Right atrium auricular region (tissue), 2 donors: ENCODE measurements at regions not wholly inside any gene's neighbourhood (a gene's known extent, or its start where the extent isn't known, plus 50 kb on each side); places are given as distances from the start of the nearest gene placed in this dataset.
"Not testable (repeated sequence)": the region's sequence is repeated elsewhere in the genome, so short reads cannot be mapped to it uniquely, and the experiment has no call there.

ENCODE experiments used
- DNase-seq: peaks from one replicate; pipeline ENCODE4 v3.0.0-alpha.2; 2019; ENCODE audit warnings: low spot score
- H3K27ac ChIP-seq, 2 donors: fragments of 200-600 bp; sonication (generic); 1 replicate in 1 of 2; 2 replicates in 1 of 2; pipeline ENCODE4 v1.5.1; 2016 to 2019
- H3K27me3 ChIP-seq, 2 donors: fragments of 200-600 bp; sonication (generic); one replicate each; pipeline versions ENCODE4 v1.5.1 to v1.6.0; 2017 to 2019
- H3K36me3 ChIP-seq: fragments of 200-600 bp; sonication (generic); one replicate; pipeline ENCODE4 v1.5.1; 2016
- H3K4me1 ChIP-seq, 2 donors: fragments of 200-600 bp; sonication (generic); one replicate each; pipeline versions ENCODE4 v1.5.1 to v1.6.0; 2017 to 2019
- H3K4me3 ChIP-seq, 2 donors: fragments of 200-600 bp; sonication (generic); 1 replicate in 1 of 2; 2 replicates in 1 of 2; pipeline ENCODE4 v1.5.1; 2017 to 2019; ENCODE audit warnings: mild to moderate bottlenecking in 1 of 2, moderate library complexity in 1 of 2
- H3K9me3 ChIP-seq, 2 donors: fragments of 200-600 bp; sonication (generic); one replicate each; pipeline ENCODE4 v1.5.1; 2019
- TF ChIP-seq, protein P1 (sequence below), 2 donors: fragments of 200-600 bp; sonication (generic); IDR thresholded peaks; one replicate each; pipeline ENCODE4 v1.5.1; 2019; ENCODE audit warnings: antibody characterized with exemption in 2 of 2

DNA sequence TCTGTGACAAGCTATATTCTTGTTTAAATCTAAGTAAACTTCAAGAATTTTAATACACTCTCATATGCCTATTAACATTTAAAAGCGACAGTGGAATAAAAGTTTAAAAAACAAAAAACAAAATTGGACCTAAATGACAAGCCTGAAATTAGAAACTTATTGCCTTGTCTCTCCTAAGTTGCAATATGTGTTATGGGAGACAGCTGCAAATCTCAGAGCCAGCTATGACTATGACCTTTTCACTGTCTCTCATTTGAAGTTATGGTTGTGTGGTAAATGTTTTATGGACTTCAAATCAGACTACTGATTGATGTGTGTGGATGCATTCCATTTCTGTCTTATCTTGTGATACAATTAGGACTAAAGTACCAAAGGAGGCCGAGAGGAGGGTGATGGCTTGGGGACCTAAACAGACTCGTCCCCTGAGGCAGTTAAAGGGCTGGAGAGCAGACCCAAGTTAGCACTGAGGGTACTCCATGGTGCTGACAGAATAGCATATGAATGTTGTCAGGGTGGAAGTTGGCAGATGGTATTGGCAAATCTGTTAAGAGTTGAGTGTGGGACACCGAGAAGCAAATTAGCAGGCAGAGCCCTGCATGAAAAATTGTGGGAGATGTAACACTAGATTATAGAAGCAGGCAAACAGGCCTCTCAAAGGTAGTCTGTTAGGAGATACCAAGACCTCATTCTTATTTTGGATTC lies 930.1 kb upstream of the MAN1A1 start:
- H3K36me3 ChIP-seq, result no peaks in the 10 kb centered on the region
- TF ChIP-seq, protein P1, sequence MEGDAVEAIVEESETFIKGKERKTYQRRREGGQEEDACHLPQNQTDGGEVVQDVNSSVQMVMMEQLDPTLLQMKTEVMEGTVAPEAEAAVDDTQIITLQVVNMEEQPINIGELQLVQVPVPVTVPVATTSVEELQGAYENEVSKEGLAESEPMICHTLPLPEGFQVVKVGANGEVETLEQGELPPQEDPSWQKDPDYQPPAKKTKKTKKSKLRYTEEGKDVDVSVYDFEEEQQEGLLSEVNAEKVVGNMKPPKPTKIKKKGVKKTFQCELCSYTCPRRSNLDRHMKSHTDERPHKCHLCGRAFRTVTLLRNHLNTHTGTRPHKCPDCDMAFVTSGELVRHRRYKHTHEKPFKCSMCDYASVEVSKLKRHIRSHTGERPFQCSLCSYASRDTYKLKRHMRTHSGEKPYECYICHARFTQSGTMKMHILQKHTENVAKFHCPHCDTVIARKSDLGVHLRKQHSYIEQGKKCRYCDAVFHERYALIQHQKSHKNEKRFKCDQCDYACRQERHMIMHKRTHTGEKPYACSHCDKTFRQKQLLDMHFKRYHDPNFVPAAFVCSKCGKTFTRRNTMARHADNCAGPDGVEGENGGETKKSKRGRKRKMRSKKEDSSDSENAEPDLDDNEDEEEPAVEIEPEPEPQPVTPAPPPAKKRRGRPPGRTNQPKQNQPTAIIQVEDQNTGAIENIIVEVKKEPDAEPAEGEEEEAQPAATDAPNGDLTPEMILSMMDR (IDR thresholded peaks at IDR 0.05), result no peak
- no peaks in the 10 kb centered on the region for H3K9me3 ChIP-seq
- H3K27ac ChIP-seq, result no peak overlapping the region
- H3K4me3 ChIP-seq, result no peak overlapping the region
- no peaks in the 10 kb centered on the region for H3K27me3 ChIP-seq
- no peak for DNase-seq
- H3K4me1 ChIP-seq, result no peaks in the 10 kb centered on the region

DNA sequence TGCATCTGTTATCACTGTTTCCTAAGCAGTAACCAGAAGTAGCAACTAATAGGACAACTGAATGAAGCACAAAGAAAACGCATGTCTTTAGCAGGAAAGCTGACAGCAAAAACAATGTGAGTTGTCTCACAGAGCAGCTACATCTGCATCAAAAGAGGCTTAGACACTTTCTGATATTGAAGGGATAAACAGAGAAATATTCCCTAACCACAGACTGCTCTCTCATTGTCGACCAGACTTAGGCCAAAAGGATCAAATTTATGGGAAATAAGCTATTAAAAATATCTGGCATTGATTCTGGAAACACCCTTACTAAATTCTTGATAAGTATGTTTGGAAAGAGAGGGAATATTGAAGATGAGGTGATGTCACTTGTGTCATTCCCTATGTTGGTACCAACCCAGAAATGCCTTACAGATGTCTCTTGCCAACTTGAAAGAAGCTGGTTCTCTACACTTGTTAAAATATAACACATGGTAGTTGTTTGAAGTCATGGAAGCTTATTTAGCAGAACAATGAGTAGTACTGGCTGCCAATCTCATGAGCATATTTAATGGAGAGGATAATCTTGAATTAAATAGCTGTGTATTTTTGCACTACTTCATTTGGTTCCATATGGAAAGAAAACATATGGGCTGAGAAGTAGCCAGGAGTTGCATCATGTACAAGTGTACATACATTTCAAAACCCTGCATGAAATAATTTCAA lies 929.3 kb upstream of the MAN1A1 start:
- no peak overlapping the region for H3K27ac ChIP-seq
- no peaks in the 10 kb centered on the region for H3K36me3 ChIP-seq
- H3K4me3 ChIP-seq, result no peak overlapping the region
- no peaks in the 10 kb centered on the region for H3K27me3 ChIP-seq
- TF ChIP-seq, protein P1 (IDR thresholded peaks at IDR 0.05), result no peak
- no peak for DNase-seq
- no peaks in the 10 kb centered on the region for H3K9me3 ChIP-seq
- H3K4me1 ChIP-seq, result no peaks in the 10 kb centered on the region

DNA sequence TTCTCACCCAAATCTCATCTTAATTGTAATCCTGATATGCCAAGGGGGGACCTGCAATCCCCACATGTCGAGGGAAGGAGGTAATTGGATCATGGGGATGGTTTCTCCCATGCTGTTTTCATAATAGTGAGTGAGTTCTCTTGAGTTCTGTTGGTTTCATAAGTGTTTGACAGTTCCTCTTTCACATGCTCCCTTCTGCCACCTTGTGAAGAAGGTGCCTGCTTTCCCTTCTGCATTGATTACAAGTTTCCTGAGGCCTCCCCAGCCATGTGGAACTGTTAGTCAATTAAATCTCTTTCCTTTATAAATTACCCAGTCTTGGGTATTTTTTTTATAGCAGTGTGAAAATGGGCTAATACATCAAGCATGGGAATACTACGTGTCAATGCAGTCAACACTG lies 925.0 kb upstream of the MAN1A1 start:
- H3K4me1 ChIP-seq, result no peaks in the 10 kb centered on the region
- no peak for DNase-seq
- H3K36me3 ChIP-seq, result no peaks in the 10 kb centered on the region
- no peak overlapping the region for H3K27ac ChIP-seq
- H3K4me3 ChIP-seq, result no peak overlapping the region
- H3K9me3 ChIP-seq, result no peaks in the 10 kb centered on the region
- no peaks in the 10 kb centered on the region for H3K27me3 ChIP-seq
- TF ChIP-seq, protein P1 (IDR thresholded peaks at IDR 0.05), result no peak

DNA sequence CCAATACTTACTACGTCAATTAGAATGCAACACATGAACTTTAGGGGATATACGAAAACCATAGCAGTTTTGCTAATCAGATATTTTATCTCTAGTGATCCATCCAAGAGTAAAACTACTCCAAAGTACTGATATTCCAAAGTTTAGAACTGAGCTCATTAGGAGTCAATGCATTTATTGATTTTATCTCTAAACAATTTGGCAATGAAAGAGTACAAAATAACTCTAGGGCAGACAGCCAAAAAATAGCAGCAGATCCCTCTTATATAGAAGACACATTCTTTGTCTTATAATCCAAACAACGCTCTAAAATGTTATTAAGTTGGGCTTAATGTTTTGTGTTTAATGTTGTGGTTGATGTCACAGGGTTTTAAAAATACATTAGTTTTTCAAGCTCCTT lies 923.9 kb upstream of the MAN1A1 start:
- no peak for DNase-seq
- no peaks in the 10 kb centered on the region for H3K27me3 ChIP-seq
- no peaks in the 10 kb centered on the region for H3K36me3 ChIP-seq
- H3K27ac ChIP-seq, result no peak overlapping the region
- H3K4me3 ChIP-seq, result no peak overlapping the region
- peaks cover 0 to 4% of the 10 kb centered on the region in 2 donors for H3K9me3 ChIP-seq
- TF ChIP-seq, protein P1 (IDR thresholded peaks at IDR 0.05), result no peak
- H3K4me1 ChIP-seq, result no peaks in the 10 kb centered on the region

DNA sequence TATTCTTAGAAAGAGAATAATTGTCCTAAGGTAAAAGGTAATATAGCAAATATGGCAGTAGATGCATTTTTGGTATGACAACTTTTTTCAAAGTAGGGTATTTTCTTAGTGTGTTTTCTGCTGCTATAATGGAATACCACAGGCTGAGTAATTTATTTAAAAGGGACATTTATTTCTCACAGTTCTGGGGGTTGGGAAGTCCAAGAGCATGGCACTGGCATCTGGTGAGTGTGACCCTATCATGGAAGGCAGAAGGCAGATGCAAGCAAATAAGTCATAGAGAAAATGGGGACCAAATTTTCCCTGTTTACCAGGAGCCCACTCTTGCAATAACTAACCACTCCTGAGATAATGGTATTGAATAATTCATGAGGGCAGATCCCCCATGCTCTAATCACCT lies 922.5 kb upstream of the MAN1A1 start:
- Histone ChIP-seq H3K27me3 (no peaks in the 10 kb centered on the region), H3K9me3 (peaks cover 0 to 5% of the 10 kb centered on the region in 2 donors), H3K36me3 (no peaks in the 10 kb centered on the region), H3K27ac (no peak overlapping the region), H3K4me3 (no peak overlapping the region), H3K4me1 (no peaks in the 10 kb centered on the region)
- no peak for DNase-seq
- TF ChIP-seq, protein P1 (IDR thresholded peaks at IDR 0.05), result no peak

DNA sequence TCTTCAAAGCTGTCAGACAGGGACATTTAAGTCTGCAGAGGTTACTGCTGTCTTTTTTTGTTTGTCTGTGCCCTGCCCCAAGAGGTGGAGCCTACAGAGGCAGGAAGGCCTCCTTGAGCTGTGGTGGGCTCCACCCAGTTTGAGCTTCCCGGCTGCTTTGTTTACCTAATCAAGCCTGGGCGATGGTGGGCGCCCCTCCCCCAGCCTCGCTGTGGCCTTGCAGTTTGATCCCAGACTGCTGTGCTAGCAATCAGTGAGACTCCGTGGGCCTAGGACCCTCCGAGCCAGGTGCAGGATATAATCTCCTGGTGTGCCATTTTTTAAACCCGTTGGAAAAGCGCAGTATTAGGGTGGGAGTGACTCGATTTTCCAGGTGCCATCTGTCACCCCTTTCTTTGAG lies 918.7 kb upstream of the MAN1A1 start:
- not testable (repeated sequence) for DNase-seq, H3K4me1 ChIP-seq, H3K27ac ChIP-seq, H3K9me3 ChIP-seq, H3K36me3 ChIP-seq, H3K27me3 ChIP-seq, H3K4me3 ChIP-seq
